ENCODE measurements at regions not wholly inside any gene's neighbourhood (a gene's known extent, or its start where the extent isn't known, plus 50 kb on each side); places are given as distances from the start of the nearest gene placed in this dataset.

DNA sequence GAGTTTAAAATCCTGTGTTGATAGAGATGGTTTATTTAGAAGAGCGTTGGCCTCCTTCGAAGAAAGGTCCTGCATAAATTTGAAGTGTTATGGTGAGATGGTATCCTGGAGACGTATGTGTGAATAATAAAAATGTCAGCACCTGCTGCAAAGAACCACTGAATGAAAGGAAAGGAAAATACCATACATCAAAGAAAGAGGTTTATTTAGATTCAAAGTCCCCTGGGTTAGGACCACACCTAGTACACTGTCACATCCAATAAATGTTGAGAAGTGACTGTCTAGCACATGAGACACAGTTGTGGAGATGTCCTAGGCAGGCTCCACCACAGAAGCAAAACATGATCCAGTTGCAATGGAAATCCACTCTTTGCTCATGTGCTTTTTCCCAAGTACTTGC lies 214.7 kb downstream of the PAX1 start:
- no peaks in the 10 kb centered on the region for H3K4me1 Mint-ChIP-seq
- H3K27me3 Mint-ChIP-seq = no peaks in the 10 kb centered on the region
- CTCF ChIA-PET = no interaction called here
- H3K9me3 Mint-ChIP-seq = peaks cover 33% of the 10 kb centered on the region
- H3K27ac Mint-ChIP-seq = no peak overlapping the region
- no peak overlapping the region for H3K4me3 Mint-ChIP-seq
- no peak for DNase-seq
- H3K36me3 Mint-ChIP-seq = no peaks in the 10 kb centered on the region

DNA sequence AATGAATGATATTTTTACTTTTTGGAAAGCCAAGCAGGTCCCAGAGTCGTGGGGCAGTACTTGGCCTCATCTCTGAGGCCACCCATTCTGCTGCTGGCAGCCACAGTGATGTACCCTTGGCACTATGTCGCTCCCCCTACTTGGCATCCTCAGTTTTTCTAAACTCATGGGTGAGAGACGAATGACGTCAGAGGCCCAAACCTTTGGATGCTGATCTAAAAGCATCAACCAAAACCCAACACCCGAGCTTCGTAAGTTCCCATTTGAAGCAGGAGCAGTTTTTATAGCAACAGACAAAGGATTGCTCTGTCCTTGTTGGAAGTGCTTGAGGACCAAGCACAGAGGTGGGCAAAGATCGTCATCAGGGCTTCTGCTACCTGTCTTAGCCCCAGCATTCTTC lies 212.9 kb downstream of the PAX1 start:
- no peak overlapping the region for H3K27ac Mint-ChIP-seq
- H3K4me3 Mint-ChIP-seq = no peak overlapping the region
- H3K4me1 Mint-ChIP-seq = no peaks in the 10 kb centered on the region
- DNase-seq = no peak
- H3K27me3 Mint-ChIP-seq = no peaks in the 10 kb centered on the region
- CTCF ChIA-PET = no interaction called here
- no peaks in the 10 kb centered on the region for H3K36me3 Mint-ChIP-seq
- H3K9me3 Mint-ChIP-seq = peaks cover 21% of the 10 kb centered on the region

DNA sequence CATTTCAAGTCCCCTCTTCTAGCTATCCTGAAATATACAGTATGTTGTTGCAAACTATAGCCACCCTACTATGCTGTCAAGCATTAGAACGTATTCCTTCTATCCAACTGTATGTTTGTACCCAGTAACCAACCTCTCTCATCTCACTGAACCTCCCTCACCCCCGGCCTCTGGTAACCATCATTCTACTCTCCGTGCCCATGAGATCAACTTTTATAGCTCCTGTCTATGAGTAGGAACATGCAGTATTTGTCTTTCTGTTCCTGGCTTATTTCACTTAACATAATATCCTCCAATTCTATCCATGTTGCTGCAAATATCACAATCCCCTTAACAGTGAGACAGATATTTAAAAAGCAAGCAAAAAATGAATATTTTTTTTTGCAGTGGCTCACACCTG lies 196.9 kb downstream of the PAX1 start:
- H3K36me3 Mint-ChIP-seq = no peaks in the 10 kb centered on the region
- CTCF ChIA-PET = no interaction called here
- H3K27ac Mint-ChIP-seq = no peak overlapping the region

DNA sequence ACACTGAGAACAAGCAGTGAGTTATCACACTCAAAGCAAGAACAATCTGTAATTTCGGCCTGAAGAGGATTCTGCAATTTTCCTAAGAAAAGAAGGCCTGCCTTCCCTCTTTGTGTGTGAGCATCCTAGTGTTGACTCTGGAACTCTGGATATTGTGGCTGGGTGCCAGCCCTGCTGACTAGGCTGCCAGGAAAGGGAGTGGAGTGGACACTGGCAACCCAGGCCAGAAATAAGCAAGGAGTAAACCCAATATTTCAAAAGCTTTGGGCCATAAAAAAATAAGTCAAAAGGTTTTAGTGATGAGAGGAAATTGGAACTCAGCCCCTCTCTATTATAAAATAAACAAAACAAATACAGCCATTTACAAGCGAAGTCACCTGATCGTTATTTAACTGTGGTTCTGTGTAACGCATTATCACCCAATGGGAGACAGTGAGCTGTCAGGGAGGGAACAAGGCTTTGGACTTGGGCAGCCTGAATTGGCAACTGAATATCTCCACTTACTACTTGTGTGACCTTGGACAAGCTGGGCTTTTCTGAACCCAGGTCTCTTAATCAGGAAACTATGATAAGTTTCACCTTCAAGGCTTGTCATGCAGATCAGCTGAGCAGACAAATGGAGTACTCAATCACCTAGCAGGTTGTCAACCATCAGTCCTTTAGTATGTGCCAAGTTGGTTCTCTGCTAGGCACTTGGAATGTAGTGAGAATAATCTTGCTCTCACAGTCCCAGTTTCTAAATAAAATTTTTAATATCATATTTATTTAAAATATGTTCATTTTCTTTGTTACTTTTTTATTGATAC lies 196.2 kb downstream of the PAX1 start:
- H3K27ac Mint-ChIP-seq = no peak overlapping the region
- no peak overlapping the region for H3K4me3 Mint-ChIP-seq
- CTCF ChIA-PET = no interaction called here
- H3K36me3 Mint-ChIP-seq = no peaks in the 10 kb centered on the region
- DNase-seq = no peak
- H3K9me3 Mint-ChIP-seq = peaks cover 20% of the 10 kb centered on the region
- no peaks in the 10 kb centered on the region for H3K4me1 Mint-ChIP-seq
- H3K27me3 Mint-ChIP-seq = no peaks in the 10 kb centered on the region

More for the DNA sequence above, 196.9 kb downstream of the PAX1 start:
- H3K4me1 Mint-ChIP-seq = no peaks in the 10 kb centered on the region
- H3K4me3 Mint-ChIP-seq = no peak overlapping the region
- no peaks in the 10 kb centered on the region for H3K27me3 Mint-ChIP-seq
- no peak for DNase-seq
- H3K9me3 Mint-ChIP-seq = peaks cover 19% of the 10 kb centered on the region

DNA sequence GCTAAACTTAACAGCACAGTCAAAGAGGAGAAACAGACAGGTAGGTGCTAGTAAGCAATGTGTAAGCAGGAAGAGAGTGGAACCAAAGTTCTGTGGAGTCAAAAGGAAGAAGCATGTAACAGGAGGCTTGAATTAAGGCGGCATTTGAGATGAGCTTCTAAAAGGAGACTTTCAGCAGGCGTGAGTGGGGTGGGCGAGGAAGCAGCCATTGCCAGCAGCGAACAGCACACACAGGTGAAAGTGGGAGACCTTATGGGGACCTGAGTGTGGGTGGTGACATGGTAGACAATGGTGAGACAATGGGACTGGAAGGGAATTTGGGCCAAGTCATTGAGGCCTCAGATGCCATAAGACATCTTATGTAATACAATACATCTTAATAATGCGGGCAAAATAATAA lies 195.0 kb downstream of the PAX1 start:
- DNase-seq = no peak
- H3K9me3 Mint-ChIP-seq = peaks cover 16% of the 10 kb centered on the region
- no peak overlapping the region for H3K4me3 Mint-ChIP-seq
- H3K27ac Mint-ChIP-seq = no peak overlapping the region
- CTCF ChIA-PET = no interaction called here
- H3K36me3 Mint-ChIP-seq = no peaks in the 10 kb centered on the region
- no peaks in the 10 kb centered on the region for H3K27me3 Mint-ChIP-seq
- no peaks in the 10 kb centered on the region for H3K4me1 Mint-ChIP-seq

DNA sequence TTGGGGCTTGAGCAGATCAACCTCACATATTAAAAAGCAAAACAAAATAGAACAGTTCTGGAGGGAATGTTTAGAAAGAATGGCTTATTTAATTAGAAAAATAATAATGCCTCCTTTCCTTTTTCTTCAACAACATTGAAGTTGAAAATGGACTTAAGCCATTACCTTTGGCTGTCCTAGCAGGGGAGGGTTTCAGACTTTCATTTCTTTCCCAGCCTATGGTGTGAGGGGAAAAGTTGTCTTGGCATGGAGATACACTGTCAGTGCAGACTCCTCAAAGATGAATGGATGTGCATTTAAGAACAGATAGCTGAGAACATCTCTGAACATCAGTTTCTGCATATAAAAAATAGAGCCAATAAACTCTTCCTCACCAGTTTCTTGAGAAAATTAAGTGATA lies 169.5 kb downstream of the PAX1 start:
- H3K36me3 Mint-ChIP-seq = no peaks in the 10 kb centered on the region
- H3K27me3 Mint-ChIP-seq = no peaks in the 10 kb centered on the region
- no peak for DNase-seq
- CTCF ChIA-PET = no interaction called here
- H3K27ac Mint-ChIP-seq = no peak overlapping the region
- no peak overlapping the region for H3K4me3 Mint-ChIP-seq
- peaks cover 8% of the 10 kb centered on the region for H3K9me3 Mint-ChIP-seq
- no peaks in the 10 kb centered on the region for H3K4me1 Mint-ChIP-seq

DNA sequence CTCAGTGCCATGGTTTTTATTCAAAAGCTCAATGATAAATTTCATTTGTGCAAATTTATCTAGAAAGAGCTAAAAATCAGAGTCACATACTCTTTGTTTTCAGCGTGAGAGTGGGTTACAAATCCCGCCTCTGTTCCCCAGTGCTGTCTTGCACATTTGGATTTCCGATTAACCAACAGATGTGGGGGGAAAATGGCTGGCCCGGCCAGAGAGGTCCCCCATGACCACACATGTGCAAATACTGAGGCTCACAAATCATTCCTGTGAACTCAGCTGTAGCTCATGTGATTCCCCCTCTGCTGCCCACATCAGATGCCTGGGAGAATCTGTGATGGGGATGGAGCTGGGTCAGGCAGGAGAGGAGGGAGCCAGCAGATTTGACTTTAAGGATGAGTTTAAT lies 168.7 kb downstream of the PAX1 start:
- Mint-ChIP-seq H3K27ac (no peak overlapping the region), H3K36me3 (no peaks in the 10 kb centered on the region), H3K9me3 (peaks cover 7% of the 10 kb centered on the region), H3K4me1 (no peaks in the 10 kb centered on the region), H3K4me3 (no peak overlapping the region), H3K27me3 (no peaks in the 10 kb centered on the region)
- CTCF ChIA-PET = no interaction called here
- no peak for DNase-seq

DNA sequence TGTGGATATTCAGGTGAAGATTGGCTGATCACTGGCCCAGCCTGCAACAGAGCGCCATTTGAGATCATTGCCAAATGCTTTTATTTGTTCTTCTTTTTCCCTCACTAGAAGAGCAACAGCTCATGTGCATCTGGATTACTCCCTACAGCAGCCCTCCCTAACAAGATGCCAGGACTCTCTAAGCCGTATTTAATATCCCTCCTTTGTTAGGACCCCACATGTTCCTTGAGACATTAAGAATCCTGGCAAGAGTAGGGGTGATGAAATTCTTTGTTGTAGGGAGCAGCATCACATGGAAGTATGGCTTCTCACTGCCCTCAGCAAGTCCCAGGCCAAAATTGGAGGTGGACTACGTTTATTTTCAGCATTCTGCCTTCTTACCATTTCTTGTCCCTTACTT lies 167.8 kb downstream of the PAX1 start:
- no peaks in the 10 kb centered on the region for H3K36me3 Mint-ChIP-seq
- H3K4me1 Mint-ChIP-seq = no peaks in the 10 kb centered on the region
- DNase-seq = no peak
- no peaks in the 10 kb centered on the region for H3K27me3 Mint-ChIP-seq
- CTCF ChIA-PET = no interaction called here
- H3K27ac Mint-ChIP-seq = no peak overlapping the region
- no peak overlapping the region for H3K4me3 Mint-ChIP-seq
- peaks cover 5% of the 10 kb centered on the region for H3K9me3 Mint-ChIP-seq

DNA sequence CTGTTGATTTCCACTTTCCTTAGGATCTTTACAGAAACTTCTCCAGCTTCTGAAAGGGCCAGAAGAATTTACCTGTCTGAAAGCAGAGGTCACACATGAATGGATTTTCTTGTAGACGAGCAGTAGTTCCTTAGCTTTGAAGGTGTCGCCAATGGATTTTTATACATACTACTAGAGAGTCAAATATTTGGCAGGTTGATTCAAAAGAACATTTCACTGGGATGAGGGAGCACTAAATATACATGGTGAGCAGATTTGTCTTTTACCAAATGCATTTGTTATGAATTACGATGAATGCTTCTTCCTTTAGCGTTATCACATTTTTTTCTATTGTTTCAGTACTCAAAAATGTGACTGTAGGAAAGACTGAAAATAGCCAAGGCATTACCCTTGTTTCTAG lies 162.3 kb downstream of the PAX1 start:
- no peaks in the 10 kb centered on the region for H3K4me1 Mint-ChIP-seq
- no peak for DNase-seq
- CTCF ChIA-PET = no interaction called here

DNA sequence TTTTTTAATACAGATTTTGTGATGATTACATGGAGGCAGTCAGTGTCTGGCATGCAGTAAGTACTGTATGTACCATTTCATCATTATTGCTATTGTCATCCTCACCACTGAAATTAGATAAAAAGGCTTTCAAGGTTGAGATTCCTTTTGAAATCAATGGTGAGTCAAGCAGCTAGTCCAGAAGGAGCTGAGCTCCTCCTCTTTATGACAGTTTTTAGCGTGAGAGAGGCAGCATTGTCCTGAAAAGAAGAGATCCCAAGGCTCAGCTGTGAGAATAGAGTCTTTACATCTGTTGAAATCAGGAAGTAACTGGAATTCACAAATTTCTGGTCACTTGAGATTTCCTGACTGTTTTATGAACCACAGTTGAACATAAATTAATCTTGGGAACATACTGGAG lies 161.9 kb downstream of the PAX1 start:
- no peak overlapping the region for H3K27ac Mint-ChIP-seq

More for the DNA sequence above, 162.3 kb downstream of the PAX1 start:
- Mint-ChIP-seq H3K4me3 (no peak overlapping the region), H3K9me3 (peaks cover 7% of the 10 kb centered on the region), H3K36me3 (no peaks in the 10 kb centered on the region), H3K27me3 (no peaks in the 10 kb centered on the region), H3K27ac (no peak overlapping the region)

DNA sequence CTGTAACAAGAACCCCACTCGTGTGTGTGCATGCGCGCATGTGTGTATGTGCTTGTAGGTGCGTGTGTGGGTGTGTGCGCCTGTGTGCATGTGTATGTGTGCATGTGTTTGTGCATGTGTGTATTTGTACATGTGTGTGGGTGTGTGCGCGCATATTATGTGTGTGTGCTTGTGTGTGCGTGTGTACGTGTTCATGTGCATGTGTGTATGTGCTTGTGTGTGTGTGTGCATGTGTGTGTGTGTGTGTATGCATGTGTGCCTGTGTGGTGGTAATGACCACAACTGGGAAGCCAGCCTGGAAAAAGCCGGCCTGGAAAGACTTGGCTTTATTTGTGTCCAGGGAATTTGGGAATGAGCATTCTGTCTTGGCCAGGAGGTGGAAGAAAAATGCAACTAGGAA lies 157.5 kb downstream of the PAX1 start:
- CTCF ChIA-PET = no interaction called here
- Mint-ChIP-seq H3K27ac (no peak overlapping the region), H3K9me3 (peaks cover 25% of the 10 kb centered on the region), H3K27me3 (no peaks in the 10 kb centered on the region), H3K36me3 (no peaks in the 10 kb centered on the region), H3K4me1 (no peaks in the 10 kb centered on the region), H3K4me3 (no peak overlapping the region)
- DNase-seq = no peak

More for the DNA sequence above, 161.9 kb downstream of the PAX1 start:
- Mint-ChIP-seq H3K27me3 (no peaks in the 10 kb centered on the region), H3K4me3 (no peak overlapping the region), H3K36me3 (no peaks in the 10 kb centered on the region), H3K4me1 (no peaks in the 10 kb centered on the region), H3K9me3 (peaks cover 9% of the 10 kb centered on the region)
- no peak for DNase-seq
- CTCF ChIA-PET = no interaction called here

DNA sequence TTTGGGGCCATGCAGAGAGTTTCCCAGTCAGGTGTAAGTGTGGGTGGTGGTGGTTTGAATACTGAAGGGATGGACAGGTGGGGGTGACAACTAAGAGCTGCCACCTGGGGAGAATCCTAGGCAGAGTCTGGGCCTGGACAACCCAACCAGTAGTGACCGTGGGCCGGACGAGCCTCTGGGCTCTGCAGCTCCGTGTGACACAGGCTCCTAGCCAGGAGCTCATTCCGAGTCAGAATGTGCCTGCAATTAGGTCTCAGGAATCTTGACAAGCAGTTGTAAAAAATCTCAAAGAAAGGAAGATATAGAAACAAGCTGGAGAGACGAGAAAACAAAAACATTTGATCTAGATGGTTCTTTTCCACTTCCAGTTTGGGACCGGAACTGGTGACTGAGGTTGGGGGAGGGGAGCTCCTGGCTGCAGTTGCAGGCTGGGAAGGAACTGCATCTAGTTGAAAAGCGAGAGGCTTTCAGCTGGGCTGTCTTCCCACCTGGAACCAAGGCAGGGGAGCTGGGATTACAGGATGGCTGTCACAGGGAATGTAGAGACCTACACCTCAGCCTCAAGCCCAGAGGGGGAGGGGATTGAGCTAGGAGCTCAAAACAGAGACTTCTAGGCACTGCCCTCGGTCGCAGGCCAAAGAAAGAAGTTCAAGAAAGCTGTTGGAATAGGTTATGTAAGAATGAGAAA lies 156.9 kb downstream of the PAX1 start:
- Mint-ChIP-seq H3K4me1 (no peaks in the 10 kb centered on the region), H3K4me3 (no peak overlapping the region), H3K27ac (no peak overlapping the region), H3K36me3 (no peaks in the 10 kb centered on the region), H3K9me3 (peaks cover 27% of the 10 kb centered on the region), H3K27me3 (no peaks in the 10 kb centered on the region)
- no peak for DNase-seq
- CTCF ChIA-PET = interaction anchor here (0.6 kb wide), 1 partner anchor 576 kb away, joined by 3 read pairs; no protein-coding TSS in a partner anchor

DNA sequence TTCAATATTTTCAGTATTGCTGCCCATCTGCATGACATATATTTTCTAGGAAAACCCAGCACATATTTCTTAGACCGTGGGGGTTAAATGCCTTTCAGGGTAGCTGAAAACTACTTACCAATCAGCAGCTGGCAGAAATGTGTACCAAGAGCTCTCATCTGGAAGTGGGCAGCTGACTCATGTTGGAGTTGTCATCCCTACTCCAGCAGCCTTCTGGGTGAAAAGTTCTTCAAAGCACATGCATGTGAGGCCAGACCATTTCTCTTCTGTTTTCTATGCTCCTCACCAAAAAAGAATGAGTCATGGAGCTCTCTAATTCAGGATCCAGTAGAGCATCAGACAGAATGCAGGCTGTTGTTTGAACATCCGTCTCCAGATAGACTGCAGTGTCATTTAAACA lies 135.5 kb downstream of the PAX1 start:
- H3K27ac Mint-ChIP-seq = no peak overlapping the region
- CTCF ChIA-PET = no interaction called here
- H3K4me3 Mint-ChIP-seq = no peak overlapping the region
- H3K4me1 Mint-ChIP-seq = no peaks in the 10 kb centered on the region
- no peak for DNase-seq
- H3K27me3 Mint-ChIP-seq = no peaks in the 10 kb centered on the region
- peaks cover 2% of the 10 kb centered on the region for H3K9me3 Mint-ChIP-seq
- H3K36me3 Mint-ChIP-seq = no peaks in the 10 kb centered on the region

DNA sequence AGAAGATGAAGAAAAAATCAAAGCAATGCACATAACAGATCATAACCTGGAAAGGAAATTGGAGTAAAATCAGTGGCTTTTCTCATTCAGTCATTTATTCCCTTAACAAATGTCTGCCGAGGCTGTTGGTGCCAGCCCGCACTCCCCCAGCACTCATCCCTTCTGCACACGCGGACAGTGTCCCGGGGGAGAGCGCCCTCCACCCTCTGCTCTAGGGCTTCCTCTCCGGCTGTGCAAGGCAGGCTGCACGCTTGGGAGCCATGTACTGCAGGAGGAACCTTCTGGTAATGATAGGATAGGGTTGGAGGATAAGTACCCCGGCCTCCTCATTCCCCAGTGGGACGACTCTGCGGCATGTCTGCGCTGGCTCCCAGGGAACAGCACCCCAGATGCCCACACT lies 134.5 kb downstream of the PAX1 start:
- CTCF ChIA-PET = no interaction called here
- Mint-ChIP-seq H3K4me1 (no peaks in the 10 kb centered on the region), H3K36me3 (no peaks in the 10 kb centered on the region), H3K4me3 (no peak overlapping the region), H3K9me3 (peaks cover 2% of the 10 kb centered on the region), H3K27ac (no peak overlapping the region), H3K27me3 (no peaks in the 10 kb centered on the region)
- no peak for DNase-seq

DNA sequence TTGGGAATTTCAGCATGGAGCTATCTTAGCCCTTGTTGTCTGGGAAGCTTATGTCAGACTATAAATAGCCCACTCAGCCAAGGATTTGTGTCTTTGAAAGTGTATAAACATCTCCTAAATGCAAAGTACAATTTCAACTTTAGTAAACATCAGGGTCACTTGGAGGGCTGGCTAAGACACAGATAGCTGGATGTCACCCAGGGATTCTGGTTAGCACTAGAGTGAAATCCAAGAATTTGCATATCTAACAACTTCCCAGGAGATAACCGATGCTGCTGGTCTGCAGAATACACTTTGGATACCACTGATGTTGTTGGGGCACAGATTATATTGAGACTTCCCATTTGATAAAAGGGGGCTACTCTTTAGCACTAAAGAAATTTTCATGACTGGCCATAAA lies 130.9 kb downstream of the PAX1 start:
- Mint-ChIP-seq H3K4me3 (no peak overlapping the region), H3K27me3 (no peaks in the 10 kb centered on the region), H3K9me3 (peaks cover 2% of the 10 kb centered on the region), H3K4me1 (no peaks in the 10 kb centered on the region), H3K27ac (no peak overlapping the region), H3K36me3 (no peaks in the 10 kb centered on the region)
- CTCF ChIA-PET = no interaction called here
- no peak for DNase-seq
